ENCODE measurements at regions not wholly inside any gene's neighbourhood (a gene's known extent, or its start where the extent isn't known, plus 50 kb on each side); places are given as distances from the start of the nearest gene placed in this dataset.

GRCh38 chr4:133581996-133582619 is 433.0 kb downstream of the PCDH10 start:
- Mint-ChIP-seq H3K4me1 (no peaks in the 10 kb centered on the region), H3K4me3 (no peak overlapping the region), H3K36me3 (ENCODE audit: low read depth) (no peaks in the 10 kb centered on the region), H3K9me3 (peaks cover 3% of the 10 kb centered on the region), H3K27me3 (ENCODE audit: low read depth) (no peaks in the 10 kb centered on the region), H3K27ac (ENCODE audit: unreplicated experiment) (no peak overlapping the region)
- no peak for TF ChIP-seq CTCF (conservative IDR thresholded peaks at IDR 0.05)
- no peak for DNase-seq (ENCODE audit: low read depth, low spot score)

- Mint-ChIP-seq H3K9me3 (peaks cover 3% of the 10 kb centered on the region), H3K27me3 (ENCODE audit: low read depth) (no peaks in the 10 kb centered on the region), H3K4me3 (no peak overlapping the region), H3K4me1 (peaks cover 13% of the 10 kb centered on the region), H3K27ac (ENCODE audit: unreplicated experiment) (no peak overlapping the region), H3K36me3 (ENCODE audit: low read depth) (no peaks in the 10 kb centered on the region)
- no peak for TF ChIP-seq CTCF (conservative IDR thresholded peaks at IDR 0.05)
- DNase-seq (ENCODE audit: low read depth, low spot score), result no peak
Measured at GRCh38 chr4:133574248-133574647, 425.2 kb downstream of the PCDH10 start.

GRCh38 chr4:133565379-133565778 is 416.3 kb downstream of the PCDH10 start:
- Mint-ChIP-seq H3K36me3 (ENCODE audit: low read depth) (no peaks in the 10 kb centered on the region), H3K4me1 (no peaks in the 10 kb centered on the region), H3K27ac (ENCODE audit: unreplicated experiment) (no peak overlapping the region), H3K27me3 (ENCODE audit: low read depth) (no peaks in the 10 kb centered on the region), H3K9me3 (no peaks in the 10 kb centered on the region), H3K4me3 (no peak overlapping the region)
- no peak for TF ChIP-seq CTCF (conservative IDR thresholded peaks at IDR 0.05)
- no peak for DNase-seq (ENCODE audit: low read depth, low spot score)

GRCh38 chr4:133559987-133560386 is 410.9 kb downstream of the PCDH10 start:
- no peaks in the 10 kb centered on the region for H3K36me3 Mint-ChIP-seq (ENCODE audit: low read depth)

GRCh38 chr4:133555671-133556070 is 406.6 kb downstream of the PCDH10 start:
- Mint-ChIP-seq H3K27me3 (ENCODE audit: low read depth) (no peaks in the 10 kb centered on the region), H3K9me3 (no peaks in the 10 kb centered on the region), H3K27ac (ENCODE audit: unreplicated experiment) (no peak overlapping the region), H3K4me3 (no peak overlapping the region), H3K36me3 (ENCODE audit: low read depth) (no peaks in the 10 kb centered on the region), H3K4me1 (no peaks in the 10 kb centered on the region)
- no peak for TF ChIP-seq CTCF (conservative IDR thresholded peaks at IDR 0.05)
- DNase-seq (ENCODE audit: low read depth, low spot score), result no peak

More at GRCh38 chr4:133559987-133560386, 410.9 kb downstream of the PCDH10 start:
- Mint-ChIP-seq H3K4me3 (no peak overlapping the region), H3K4me1 (no peaks in the 10 kb centered on the region), H3K27ac (ENCODE audit: unreplicated experiment) (no peak overlapping the region), H3K9me3 (no peaks in the 10 kb centered on the region), H3K27me3 (ENCODE audit: low read depth) (no peaks in the 10 kb centered on the region)
- TF ChIP-seq CTCF (conservative IDR thresholded peaks at IDR 0.05), result no peak
- DNase-seq (ENCODE audit: low read depth, low spot score), result no peak
